WTC11 (cell line): ENCODE measurements at regions not wholly inside any gene's neighbourhood (a gene's known extent, or its start where the extent isn't known, plus 50 kb on each side); places are given as distances from the start of the nearest gene placed in this dataset.

Experiments used
- ATAC-seq: fragments of 200-7000 bp; cut with Tn5 transposase; 2 replicates; pipeline ENCODE4 v1.10.0; 2021; ENCODE audit warnings: mild to moderate bottlenecking, moderate library complexity
- CTCF ChIA-PET: fragments of 300-600 bp; sonication (Branson Sonifier 250); formaldehyde crosslinking; loops from one replicate; lab custom pipeline; 2021; ENCODE audit warnings: antibody characterized with exemption; lab: Charles Lee
- POLR2A ChIA-PET: fragments of 350-600 bp; sonication (Branson Sonifier 250); formaldehyde crosslinking; loops from one replicate; lab custom pipeline; 2021; ENCODE audit warnings: antibody characterized with exemption; lab: Charles Lee
- DNase-seq: peaks from one replicate; pipeline ENCODE4 v3.0.0; 2021; ENCODE audit warnings: low spot score
- H3K27ac Mint-ChIP-seq: 2 replicates; pipeline ENCODE4 v1.8.0; 2021; ENCODE audit warnings: mixed read lengths
- H3K27me3 Mint-ChIP-seq: 2 replicates; pipeline ENCODE4 v1.8.0; 2021; ENCODE audit warnings: low read depth, mild to moderate bottlenecking, moderate library complexity, mixed read lengths
- H3K36me3 Mint-ChIP-seq: 2 replicates; pipeline ENCODE4 v1.8.0; 2021; ENCODE audit warnings: mixed read lengths
- H3K4me1 Mint-ChIP-seq: 2 replicates; pipeline ENCODE4 v1.8.0; 2022; ENCODE audit warnings: mixed read lengths
- H3K4me3 Mint-ChIP-seq: 2 replicates; pipeline ENCODE4 v1.8.0; 2021; ENCODE audit warnings: mild to moderate bottlenecking, moderate library complexity, mixed read lengths
- H3K9me3 Mint-ChIP-seq: 2 replicates; pipeline ENCODE4 v1.8.0; 2021; ENCODE audit warnings: mixed read lengths
- CREM ChIP-seq: sonication (generic); formaldehyde crosslinking; IDR thresholded peaks from 2 replicates; pipeline ENCODE4 v1.8.1; 2022; ENCODE audit warnings: mild to moderate bottlenecking, missing genetic modification reagents, moderate library complexity
- ESRRA ChIP-seq: sonication (generic); formaldehyde crosslinking; IDR thresholded peaks from 2 replicates; pipeline ENCODE4 v1.8.1; 2022; ENCODE audit warnings: mild to moderate bottlenecking, missing genetic modification reagents, borderline replicate concordance
- GABPB1 ChIP-seq: sonication (generic); formaldehyde crosslinking; IDR thresholded peaks from 2 replicates; pipeline ENCODE4 v1.8.1; 2023; ENCODE audit warnings: mild to moderate bottlenecking, missing genetic modification reagents
- GTF2I ChIP-seq: fragments of 250-450 bp; sonication (Bioruptor Pico); conservative IDR thresholded peaks from 2 replicates; pipeline ENCODE4 v1.4.0; 2021; ENCODE audit warnings: mild to moderate bottlenecking
- IRF2 ChIP-seq: sonication (generic); formaldehyde crosslinking; IDR thresholded peaks from 2 replicates; pipeline ENCODE4 v1.8.0; 2022; ENCODE audit warnings: low read depth, missing genetic modification reagents, borderline replicate concordance
- KAT7 ChIP-seq: sonication (generic); formaldehyde crosslinking; IDR thresholded peaks from 2 replicates; pipeline ENCODE4 v1.8.1; 2023; ENCODE audit warnings: missing genetic modification reagents, mild to moderate bottlenecking, borderline replicate concordance
- MXD4 ChIP-seq: fragments of 250-450 bp; sonication (Bioruptor Pico); IDR thresholded peaks from 2 replicates; pipeline ENCODE4 v1.8.0; 2021; ENCODE audit warnings: mild to moderate bottlenecking, moderate library complexity, borderline replicate concordance
- NFYB ChIP-seq: sonication (generic); formaldehyde crosslinking; conservative IDR thresholded peaks from 2 replicates; pipeline ENCODE4 v1.8.0; 2022; ENCODE audit warnings: low read depth, missing genetic modification reagents
- NR2C2 ChIP-seq: sonication (generic); formaldehyde crosslinking; IDR thresholded peaks from 2 replicates; pipeline ENCODE4 v1.8.0; 2022; ENCODE audit warnings: mild to moderate bottlenecking, missing genetic modification reagents
- OVOL2 ChIP-seq: fragments of 250-450 bp; sonication (Bioruptor Pico); IDR thresholded peaks from 2 replicates; pipeline ENCODE4 v1.9.0; 2021; ENCODE audit warnings: mild to moderate bottlenecking, borderline replicate concordance
- SMAD4 ChIP-seq: sonication (generic); formaldehyde crosslinking; IDR thresholded peaks from 2 replicates; pipeline ENCODE4 v1.8.0; 2022; ENCODE audit warnings: mild to moderate bottlenecking, missing genetic modification reagents
- SOX15 ChIP-seq: fragments of 250-450 bp; sonication (Bioruptor Pico); IDR thresholded peaks from 2 replicates; pipeline ENCODE4 v1.9.0; 2021; ENCODE audit warnings: mild to moderate bottlenecking
- TEAD4 ChIP-seq: sonication (generic); formaldehyde crosslinking; IDR thresholded peaks from 2 replicates; pipeline ENCODE4 v1.8.0; 2022; ENCODE audit warnings: mild to moderate bottlenecking, missing genetic modification reagents
- ZNF671 ChIP-seq: fragments of 250-450 bp; sonication (Bioruptor Pico); IDR thresholded peaks from 2 replicates; pipeline ENCODE4 v1.8.0; 2021; ENCODE audit warnings: mild to moderate bottlenecking
- TF ChIP-seq, protein P1 (sequence below): fragments of 250-450 bp; sonication (Bioruptor Pico); conservative IDR thresholded peaks from 2 replicates; pipeline ENCODE4 v1.9.0; 2021; ENCODE audit warnings: mild to moderate bottlenecking
- TF ChIP-seq, protein P2 (sequence below): sonication (generic); formaldehyde crosslinking; IDR thresholded peaks from 2 replicates; pipeline ENCODE4 v1.8.0; 2023; ENCODE audit warnings: missing genetic modification reagents, mild to moderate bottlenecking, borderline replicate concordance
- TF ChIP-seq, protein P3 (sequence below): sonication (generic); formaldehyde crosslinking; IDR thresholded peaks from 2 replicates; pipeline ENCODE4 v1.8.1; 2022; ENCODE audit warnings: mild to moderate bottlenecking, missing genetic modification reagents, moderate library complexity, borderline replicate concordance
- TF ChIP-seq, protein P4 (sequence below): sonication (generic); formaldehyde crosslinking; IDR thresholded peaks from 2 replicates; pipeline ENCODE4 v1.8.0; 2023; ENCODE audit warnings: missing genetic modification reagents
- TF ChIP-seq, protein P5 (sequence below): sonication (generic); formaldehyde crosslinking; IDR thresholded peaks from 2 replicates; pipeline ENCODE4 v1.8.1; 2023; ENCODE audit warnings: mild to moderate bottlenecking, missing genetic modification reagents, borderline replicate concordance
- TF ChIP-seq, protein P6 (sequence below): fragments of 250-450 bp; sonication (Bioruptor Pico); IDR thresholded peaks from 2 replicates; pipeline ENCODE4 v1.9.0; 2021; ENCODE audit warnings: mild to moderate bottlenecking

DNA sequence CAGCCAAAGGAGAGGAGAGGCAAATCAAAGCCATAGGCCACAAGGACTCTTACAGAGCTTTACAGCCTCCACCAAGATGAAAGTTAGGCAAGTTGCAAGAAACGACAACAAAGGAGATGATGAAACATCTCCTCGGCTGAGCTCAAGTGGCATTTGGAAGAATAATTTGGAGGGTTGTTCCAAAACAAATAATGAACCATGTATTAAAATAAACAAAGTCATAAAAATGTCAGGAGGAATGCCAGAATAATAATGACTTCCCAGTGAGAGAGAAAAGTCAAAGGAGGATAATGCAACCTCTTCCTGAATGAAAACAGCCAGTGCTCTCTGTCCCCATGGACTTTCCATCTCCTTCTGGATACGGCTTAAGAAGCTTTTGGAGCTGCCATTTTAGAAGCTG is 371.4 kb upstream of the ID4 start:
- no peaks in the 10 kb centered on the region for H3K4me1 Mint-ChIP-seq
- CTCF ChIA-PET = no interaction called here
- H3K27me3 Mint-ChIP-seq = no peaks in the 10 kb centered on the region
- TF ChIP-seq, protein P1, sequence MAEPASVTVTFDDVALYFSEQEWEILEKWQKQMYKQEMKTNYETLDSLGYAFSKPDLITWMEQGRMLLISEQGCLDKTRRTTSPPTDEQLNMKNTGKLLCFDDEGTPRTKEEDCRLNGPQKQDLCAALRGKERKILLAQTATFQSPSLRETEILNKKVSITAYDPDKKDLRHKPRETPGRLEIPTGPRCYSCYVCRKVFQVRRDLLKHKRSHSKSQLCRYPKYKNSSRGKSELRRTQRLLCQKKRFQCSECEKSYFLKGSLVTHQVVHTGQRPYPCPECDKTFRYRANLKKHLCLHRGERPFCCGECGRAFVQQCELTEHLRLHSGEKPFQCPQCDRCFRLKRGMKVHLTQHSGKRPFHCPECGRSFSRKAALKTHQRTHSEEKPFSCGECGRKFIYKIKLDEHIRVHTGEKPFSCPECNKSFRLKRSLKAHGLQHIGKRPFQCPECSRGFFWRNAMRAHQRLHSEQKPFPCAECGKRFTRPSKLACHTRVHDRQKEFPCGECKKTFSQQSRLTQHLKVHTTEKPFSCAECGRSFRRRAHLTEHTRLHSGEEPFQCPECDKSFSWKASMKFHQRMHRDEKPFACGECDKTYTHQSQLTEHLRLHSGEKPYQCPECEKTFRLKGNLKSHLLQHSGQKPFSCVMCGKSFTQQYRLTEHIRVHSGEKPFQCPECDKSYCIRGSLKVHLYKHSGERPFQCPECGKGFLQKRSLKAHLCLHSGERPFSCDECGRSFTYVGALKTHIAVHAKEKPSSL (CRISPR knock-in tag) = no peak
- TF ChIP-seq, protein P2, sequence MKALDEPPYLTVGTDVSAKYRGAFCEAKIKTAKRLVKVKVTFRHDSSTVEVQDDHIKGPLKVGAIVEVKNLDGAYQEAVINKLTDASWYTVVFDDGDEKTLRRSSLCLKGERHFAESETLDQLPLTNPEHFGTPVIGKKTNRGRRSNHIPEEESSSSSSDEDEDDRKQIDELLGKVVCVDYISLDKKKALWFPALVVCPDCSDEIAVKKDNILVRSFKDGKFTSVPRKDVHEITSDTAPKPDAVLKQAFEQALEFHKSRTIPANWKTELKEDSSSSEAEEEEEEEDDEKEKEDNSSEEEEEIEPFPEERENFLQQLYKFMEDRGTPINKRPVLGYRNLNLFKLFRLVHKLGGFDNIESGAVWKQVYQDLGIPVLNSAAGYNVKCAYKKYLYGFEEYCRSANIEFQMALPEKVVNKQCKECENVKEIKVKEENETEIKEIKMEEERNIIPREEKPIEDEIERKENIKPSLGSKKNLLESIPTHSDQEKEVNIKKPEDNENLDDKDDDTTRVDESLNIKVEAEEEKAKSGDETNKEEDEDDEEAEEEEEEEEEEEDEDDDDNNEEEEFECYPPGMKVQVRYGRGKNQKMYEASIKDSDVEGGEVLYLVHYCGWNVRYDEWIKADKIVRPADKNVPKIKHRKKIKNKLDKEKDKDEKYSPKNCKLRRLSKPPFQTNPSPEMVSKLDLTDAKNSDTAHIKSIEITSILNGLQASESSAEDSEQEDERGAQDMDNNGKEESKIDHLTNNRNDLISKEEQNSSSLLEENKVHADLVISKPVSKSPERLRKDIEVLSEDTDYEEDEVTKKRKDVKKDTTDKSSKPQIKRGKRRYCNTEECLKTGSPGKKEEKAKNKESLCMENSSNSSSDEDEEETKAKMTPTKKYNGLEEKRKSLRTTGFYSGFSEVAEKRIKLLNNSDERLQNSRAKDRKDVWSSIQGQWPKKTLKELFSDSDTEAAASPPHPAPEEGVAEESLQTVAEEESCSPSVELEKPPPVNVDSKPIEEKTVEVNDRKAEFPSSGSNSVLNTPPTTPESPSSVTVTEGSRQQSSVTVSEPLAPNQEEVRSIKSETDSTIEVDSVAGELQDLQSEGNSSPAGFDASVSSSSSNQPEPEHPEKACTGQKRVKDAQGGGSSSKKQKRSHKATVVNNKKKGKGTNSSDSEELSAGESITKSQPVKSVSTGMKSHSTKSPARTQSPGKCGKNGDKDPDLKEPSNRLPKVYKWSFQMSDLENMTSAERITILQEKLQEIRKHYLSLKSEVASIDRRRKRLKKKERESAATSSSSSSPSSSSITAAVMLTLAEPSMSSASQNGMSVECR (CRISPR knock-in tag) = no peak
- TF ChIP-seq NFYB (CRISPR knock-in tag) (no peak), GABPB1 (CRISPR knock-in tag) (no peak), CREM (CRISPR knock-in tag) (no peak), SMAD4 (no peak)
- TF ChIP-seq, protein P3, sequence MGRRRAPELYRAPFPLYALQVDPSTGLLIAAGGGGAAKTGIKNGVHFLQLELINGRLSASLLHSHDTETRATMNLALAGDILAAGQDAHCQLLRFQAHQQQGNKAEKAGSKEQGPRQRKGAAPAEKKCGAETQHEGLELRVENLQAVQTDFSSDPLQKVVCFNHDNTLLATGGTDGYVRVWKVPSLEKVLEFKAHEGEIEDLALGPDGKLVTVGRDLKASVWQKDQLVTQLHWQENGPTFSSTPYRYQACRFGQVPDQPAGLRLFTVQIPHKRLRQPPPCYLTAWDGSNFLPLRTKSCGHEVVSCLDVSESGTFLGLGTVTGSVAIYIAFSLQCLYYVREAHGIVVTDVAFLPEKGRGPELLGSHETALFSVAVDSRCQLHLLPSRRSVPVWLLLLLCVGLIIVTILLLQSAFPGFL = no peak
- TF ChIP-seq, all 79 proteins: peak for 0
- no peak for ATAC-seq
- no peak for DNase-seq
- Mint-ChIP-seq H3K9me3 (no peaks in the 10 kb centered on the region), H3K36me3 (no peaks in the 10 kb centered on the region), H3K4me3 (no peak overlapping the region), H3K27ac (no peak overlapping the region; the same call in 1 of the 2 replicates)
- POLR2A ChIA-PET = no interaction called here

DNA sequence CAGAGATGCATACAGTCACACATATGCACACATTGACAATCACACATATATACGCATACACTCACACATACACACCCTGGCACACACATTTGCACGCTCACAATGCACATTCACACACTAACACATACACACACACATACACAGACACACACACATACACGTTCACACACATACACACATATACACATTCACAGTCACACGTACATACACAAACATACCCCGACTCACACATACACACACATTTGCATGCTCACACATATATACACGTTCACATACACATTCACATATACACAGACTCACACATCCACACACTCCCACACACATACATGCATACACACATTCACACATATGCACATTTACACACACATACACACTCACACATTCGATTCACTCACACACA is 366.8 kb upstream of the ID4 start:
- H3K9me3 Mint-ChIP-seq = peaks cover 22% of the 10 kb centered on the region
- CTCF ChIA-PET = no interaction called here
- ATAC-seq (no peak), DNase-seq (no peak)
- no peaks in the 10 kb centered on the region for H3K27me3 Mint-ChIP-seq
- H3K27ac Mint-ChIP-seq = no peak overlapping the region
- peaks cover 6% of the 10 kb centered on the region for H3K36me3 Mint-ChIP-seq
- H3K4me1 Mint-ChIP-seq = 0 out of 2 replicates have a peak, but pooled peaks cover 2% of the 10 kb centered on the region
- POLR2A ChIA-PET = no interaction called here
- H3K4me3 Mint-ChIP-seq = no peak overlapping the region
- TF ChIP-seq IRF2 (CRISPR knock-in tag) (no peak), GTF2I (CRISPR knock-in tag) (no peak), NR2C2 (no peak), TEAD4 (CRISPR knock-in tag) (no peak), SOX15 (CRISPR knock-in tag) (no peak), MXD4 (no peak), ZNF671 (no peak), ESRRA (no peak), OVOL2 (CRISPR knock-in tag) (no peak), KAT7 (no peak)
- TF ChIP-seq, protein P4, sequence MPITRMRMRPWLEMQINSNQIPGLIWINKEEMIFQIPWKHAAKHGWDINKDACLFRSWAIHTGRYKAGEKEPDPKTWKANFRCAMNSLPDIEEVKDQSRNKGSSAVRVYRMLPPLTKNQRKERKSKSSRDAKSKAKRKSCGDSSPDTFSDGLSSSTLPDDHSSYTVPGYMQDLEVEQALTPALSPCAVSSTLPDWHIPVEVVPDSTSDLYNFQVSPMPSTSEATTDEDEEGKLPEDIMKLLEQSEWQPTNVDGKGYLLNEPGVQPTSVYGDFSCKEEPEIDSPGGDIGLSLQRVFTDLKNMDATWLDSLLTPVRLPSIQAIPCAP (CRISPR knock-in tag) = no peak
- TF ChIP-seq, protein P3 = no peak
- TF ChIP-seq, protein P5, sequence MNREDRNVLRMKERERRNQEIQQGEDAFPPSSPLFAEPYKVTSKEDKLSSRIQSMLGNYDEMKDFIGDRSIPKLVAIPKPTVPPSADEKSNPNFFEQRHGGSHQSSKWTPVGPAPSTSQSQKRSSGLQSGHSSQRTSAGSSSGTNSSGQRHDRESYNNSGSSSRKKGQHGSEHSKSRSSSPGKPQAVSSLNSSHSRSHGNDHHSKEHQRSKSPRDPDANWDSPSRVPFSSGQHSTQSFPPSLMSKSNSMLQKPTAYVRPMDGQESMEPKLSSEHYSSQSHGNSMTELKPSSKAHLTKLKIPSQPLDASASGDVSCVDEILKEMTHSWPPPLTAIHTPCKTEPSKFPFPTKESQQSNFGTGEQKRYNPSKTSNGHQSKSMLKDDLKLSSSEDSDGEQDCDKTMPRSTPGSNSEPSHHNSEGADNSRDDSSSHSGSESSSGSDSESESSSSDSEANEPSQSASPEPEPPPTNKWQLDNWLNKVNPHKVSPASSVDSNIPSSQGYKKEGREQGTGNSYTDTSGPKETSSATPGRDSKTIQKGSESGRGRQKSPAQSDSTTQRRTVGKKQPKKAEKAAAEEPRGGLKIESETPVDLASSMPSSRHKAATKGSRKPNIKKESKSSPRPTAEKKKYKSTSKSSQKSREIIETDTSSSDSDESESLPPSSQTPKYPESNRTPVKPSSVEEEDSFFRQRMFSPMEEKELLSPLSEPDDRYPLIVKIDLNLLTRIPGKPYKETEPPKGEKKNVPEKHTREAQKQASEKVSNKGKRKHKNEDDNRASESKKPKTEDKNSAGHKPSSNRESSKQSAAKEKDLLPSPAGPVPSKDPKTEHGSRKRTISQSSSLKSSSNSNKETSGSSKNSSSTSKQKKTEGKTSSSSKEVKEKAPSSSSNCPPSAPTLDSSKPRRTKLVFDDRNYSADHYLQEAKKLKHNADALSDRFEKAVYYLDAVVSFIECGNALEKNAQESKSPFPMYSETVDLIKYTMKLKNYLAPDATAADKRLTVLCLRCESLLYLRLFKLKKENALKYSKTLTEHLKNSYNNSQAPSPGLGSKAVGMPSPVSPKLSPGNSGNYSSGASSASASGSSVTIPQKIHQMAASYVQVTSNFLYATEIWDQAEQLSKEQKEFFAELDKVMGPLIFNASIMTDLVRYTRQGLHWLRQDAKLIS = no peak
- TF ChIP-seq, protein P6, sequence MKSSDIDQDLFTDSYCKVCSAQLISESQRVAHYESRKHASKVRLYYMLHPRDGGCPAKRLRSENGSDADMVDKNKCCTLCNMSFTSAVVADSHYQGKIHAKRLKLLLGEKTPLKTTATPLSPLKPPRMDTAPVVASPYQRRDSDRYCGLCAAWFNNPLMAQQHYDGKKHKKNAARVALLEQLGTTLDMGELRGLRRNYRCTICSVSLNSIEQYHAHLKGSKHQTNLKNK (CRISPR knock-in tag) = no peak
